GM19463 (cell line): ENCODE measurements at regions not wholly inside any gene's neighbourhood (a gene's known extent, or its start where the extent isn't known, plus 50 kb on each side); places are given as distances from the start of the nearest gene placed in this dataset.

Experiments
- ATAC-seq: cut with Tn5 transposase; IDR thresholded peaks from one replicate; pipeline ENCODE4 v1.9.1; 2021; ENCODE audit warnings: mild to moderate bottlenecking, moderate library complexity; ENCODE audit not compliant: unreplicated experiment

GRCh38 chr11:11045156-11045930, 187.5 kb upstream of the ZBED5 start:
- no peak for ATAC-seq

- no peak for ATAC-seq
Measured at GRCh38 chr11:11044137-11044855, 186.4 kb upstream of the ZBED5 start.

GRCh38 chr11:11043721-11044120, 185.9 kb upstream of the ZBED5 start:
- ATAC-seq = no peak

GRCh38 chr11:11039208-11039965, 181.5 kb upstream of the ZBED5 start:
- ATAC-seq = no peak

GRCh38 chr11:11038782-11039181, 180.9 kb upstream of the ZBED5 start:
- no peak for ATAC-seq

- ATAC-seq = no peak
Measured at GRCh38 chr11:11038352-11038751, 180.5 kb upstream of the ZBED5 start.

GRCh38 chr11:11036848-11037732, 179.2 kb upstream of the ZBED5 start:
- ATAC-seq = no peak

- ATAC-seq = no peak
Measured at GRCh38 chr11:11036185-11036847, 178.5 kb upstream of the ZBED5 start.

GRCh38 chr11:11035331-11035730, 177.5 kb upstream of the ZBED5 start:
- no peak for ATAC-seq

- ATAC-seq = no peak
Measured at GRCh38 chr11:11034476-11034875, 176.6 kb upstream of the ZBED5 start.

GRCh38 chr11:11032066-11032465, 174.2 kb upstream of the ZBED5 start:
- ATAC-seq = no peak

GRCh38 chr11:11029027-11029426, 171.2 kb upstream of the ZBED5 start:
- no peak for ATAC-seq

- peak; percentile 51 for ATAC-seq
Measured at GRCh38 chr11:11028017-11028692, 170.3 kb upstream of the ZBED5 start.

- ATAC-seq = no peak
Measured at GRCh38 chr11:11027288-11027687, 169.4 kb upstream of the ZBED5 start.

- ATAC-seq = no peak
Measured at GRCh38 chr11:11025087-11025486, 167.2 kb upstream of the ZBED5 start.

- no peak for ATAC-seq
Measured at GRCh38 chr11:11022125-11022730, 164.4 kb upstream of the ZBED5 start.

- ATAC-seq = no peak
Measured at GRCh38 chr11:11021563-11021962, 163.7 kb upstream of the ZBED5 start.

- no peak for ATAC-seq
Measured at GRCh38 chr11:11020747-11021149, 162.9 kb upstream of the ZBED5 start.

- no peak for ATAC-seq
Measured at GRCh38 chr11:11020219-11020726, 162.4 kb upstream of the ZBED5 start.
